GM12878 (cell line): ENCODE measurements at regions not wholly inside any gene's neighbourhood (a gene's known extent, or its start where the extent isn't known, plus 50 kb on each side); places are given as distances from the start of the nearest gene placed in this dataset.

ENCODE experiments used
- ATAC-seq: fragments of 200-7000 bp; cut with Tn5 transposase; 3 replicates; pipeline ENCODE4 v1.9.1; 2020; ENCODE audit warnings: mild to moderate bottlenecking, moderate library complexity
- BruUV-seq: library from RNA; stranded (reverse); fragments of 400-500 nt; replicated peaks from 2 replicates; lab custom pipeline; 2021; lab: Mats Ljungman, UMichigan
- CTCF ChIA-PET: fragments of 300-600 bp; sonication (Branson Sonifier 250); formaldehyde crosslinking; extraction: SDS; loops from one replicate; lab custom pipeline; 2021; ENCODE audit warnings: inconsistent platforms; lab: Yijun Ruan, JAX
- POLR2A ChIA-PET: fragments of 350-600 bp; formaldehyde crosslinking; extraction: SDS; loops from one replicate; lab custom pipeline; 2021; ENCODE audit warnings: inconsistent platforms; lab: Charles Lee
- RAD21 ChIA-PET: fragments of 300-600 bp; sonication (Branson Sonifier 250); formaldehyde crosslinking; loops from one replicate; lab custom pipeline; 2023; ENCODE audit warnings: antibody characterized with exemption; ENCODE audit not compliant: unreplicated experiment; lab: Charles Lee
- SMC1A ChIA-PET: fragments of 300-600 bp; sonication (Branson Sonifier 250); formaldehyde crosslinking; loops from one replicate; lab custom pipeline; 2023; ENCODE audit not compliant: unreplicated experiment, uncharacterized antibody; lab: Charles Lee
- DNase-seq: peaks from one replicate; pipeline ENCODE4 v3.0.0-alpha.2; 2011; ENCODE audit warnings: low read depth, low spot score
- FAIRE-seq: peaks from 3 replicates; lab custom pipeline; 2011; peaks lifted over from hg19 to GRCh38; lab: Jason Lieb, UNC
- H2AFZ ChIP-seq: 2 replicates; pipeline ENCODE4 v1.6.0; 2011; ENCODE audit warnings: low read depth, low read length, control low read depth; ENCODE audit not compliant: control insufficient read depth
- H3K27ac ChIP-seq: 2 replicates; pipeline ENCODE4 v1.5.1; 2011; ENCODE audit warnings: control low read depth; ENCODE audit not compliant: control insufficient read depth, insufficient read depth
- H3K27me3 ChIP-seq, 2 experiments: replicated peaks in 1 of 2; 2 replicates each; pipeline versions ENCODE4 v1.6.0 to v1.6.1; 2011; ENCODE audit warnings: low read length in 1 of 2; ENCODE audit not compliant: control insufficient read depth in 2 of 2, insufficient read depth in 2 of 2
- H3K36me3 ChIP-seq, 2 experiments: 2 replicates each; pipeline ENCODE4 v1.5.1; 2011; ENCODE audit warnings: low read length in 1 of 2; ENCODE audit not compliant: control insufficient read depth in 2 of 2, insufficient read depth in 2 of 2
- H3K4me1 ChIP-seq: 2 replicates; pipeline ENCODE4 v1.6.1; 2011; ENCODE audit warnings: mild to moderate bottlenecking, low read length, moderate library complexity, mixed read lengths; ENCODE audit not compliant: control insufficient read depth, insufficient read depth
- H3K4me2 ChIP-seq: 2 replicates; pipeline ENCODE4 v1.6.0; 2011; ENCODE audit warnings: control low read depth; ENCODE audit not compliant: control insufficient read depth, insufficient read depth
- H3K4me3 ChIP-seq: fragments of 200-600 bp; sonication (generic); 2 replicates; pipeline ENCODE4 v1.5.1; 2016
- H3K79me2 ChIP-seq: 2 replicates; pipeline ENCODE4 v1.6.0; 2011; ENCODE audit warnings: low read length; ENCODE audit not compliant: control insufficient read depth, insufficient read depth
- H3K9ac ChIP-seq: 2 replicates; pipeline ENCODE4 v1.8.0; 2011; ENCODE audit warnings: low read length, control low read depth, mixed read lengths; ENCODE audit not compliant: control insufficient read depth, insufficient read depth
- H3K9me3 ChIP-seq: replicated peaks from 3 replicates; pipeline ENCODE4 v1.5.1; 2011; ENCODE audit warnings: mild to moderate bottlenecking, low read length; ENCODE audit not compliant: control insufficient read depth, insufficient read depth
- H4K20me1 ChIP-seq: 2 replicates; pipeline ENCODE4 v1.6.0; 2011; ENCODE audit not compliant: control insufficient read depth, insufficient read depth
- BACH1 ChIP-seq: fragments of 450-650 bp; IDR thresholded peaks from 2 replicates; pipeline ENCODE4 v1.6.1; 2017; ENCODE audit warnings: mild to moderate bottlenecking, borderline replicate concordance
- GABPA ChIP-seq: IDR thresholded peaks from 2 replicates; pipeline ENCODE4 v1.6.1; 2014; ENCODE audit warnings: antibody characterized with exemption, low read depth, mild to moderate bottlenecking, inconsistent platforms
- IKZF2 ChIP-seq, 2 experiments: fragments of 450-650 bp; IDR thresholded peaks; 2 replicates each; pipeline ENCODE4 v1.6.1; 2017; ENCODE audit warnings: mild to moderate bottlenecking in 2 of 2, moderate library complexity in 2 of 2
- JUND ChIP-seq: IDR thresholded peaks from 2 replicates; pipeline ENCODE4 v1.6.1; 2012; ENCODE audit warnings: low read depth, mild to moderate bottlenecking, low read length, improper control_type of control experiment, moderate library complexity
- KDM1A ChIP-seq: fragments of 200-600 bp; sonication (generic); IDR thresholded peaks from 2 replicates; pipeline ENCODE4 v1.6.1; 2016; ENCODE audit warnings: borderline replicate concordance
- MEF2A ChIP-seq: IDR thresholded peaks from 2 replicates; pipeline ENCODE4 v1.6.1; 2011; ENCODE audit warnings: low read depth, mild to moderate bottlenecking, low read length, moderate library complexity; ENCODE audit not compliant: insufficient read depth
- NFXL1 ChIP-seq: fragments of 450-650 bp; IDR thresholded peaks from 2 replicates; pipeline ENCODE4 v1.6.1; 2017; ENCODE audit warnings: antibody characterized with exemption, mild to moderate bottlenecking, borderline replicate concordance
- NKRF ChIP-seq: fragments of 450-650 bp; conservative IDR thresholded peaks from 2 replicates; pipeline ENCODE4 v1.6.1; 2017; ENCODE audit warnings: mild to moderate bottlenecking, moderate library complexity
- RCOR1 ChIP-seq: conservative IDR thresholded peaks from 2 replicates; pipeline ENCODE4 v1.6.1; 2012; ENCODE audit warnings: low read depth, low read length, improper control_type of control experiment
- REST ChIP-seq: IDR thresholded peaks from 2 replicates; pipeline ENCODE4 v1.6.1; 2012; ENCODE audit warnings: mild to moderate bottlenecking, low read depth, low read length
- RUNX3 ChIP-seq: IDR thresholded peaks from 2 replicates; pipeline ENCODE4 v1.6.1; 2012; ENCODE audit warnings: low read length, inconsistent platforms
- WGBS: methylation state at CpG from one replicate; pipeline ENCODE4 v1.1.6; 2016; ENCODE audit warnings: low lambda C conversion rate; ENCODE audit not compliant: insufficient replicate concordance, insufficient coverage; ENCODE audit errors: missing lambda C conversion rate; 5-methylcytosine and 5-hydroxymethylcytosine counted together
- in situ Hi-C: fragments of 300-500 bp; cut with MboI; formaldehyde crosslinking; loops from 9 replicates; pipeline ENCODE4 v1.14.3; 2018; ENCODE audit warnings: mixed read lengths
- intact Hi-C: fragments of 100-400 bp; cut with micrococcal nuclease; formaldehyde crosslinking; loops from one replicate; pipeline ENCODE4 v1.14.2; 2022; ENCODE audit not compliant: unreplicated experiment
- TF ChIP-seq, protein P1 (sequence below): fragments of 450-650 bp; formaldehyde crosslinking; IDR thresholded peaks from 2 replicates; pipeline ENCODE4 v1.4.0; 2020; ENCODE audit warnings: mild to moderate bottlenecking, moderate library complexity

DNA sequence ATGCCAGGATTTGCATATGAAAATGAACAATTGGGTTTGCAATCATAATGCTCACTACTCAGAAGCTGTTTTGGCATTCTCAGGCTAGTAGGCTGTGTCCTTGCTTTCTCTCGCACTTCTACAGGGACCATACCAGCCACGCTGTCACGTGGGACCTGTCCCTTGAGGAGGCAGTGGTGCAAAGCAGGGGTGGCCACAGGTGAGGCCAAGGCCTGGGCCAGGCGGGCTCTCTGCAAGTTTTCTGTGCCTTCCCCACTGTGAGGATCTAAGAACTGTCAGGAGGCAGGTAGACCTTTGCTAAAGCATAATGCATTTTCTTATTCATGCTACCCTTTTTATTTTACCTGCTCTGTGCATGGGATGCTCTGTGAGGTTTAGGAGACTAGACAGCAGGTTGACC, 89.4 kb upstream of the IRS2 start (continued):
- TF ChIP-seq KDM1A: no peak
- TF ChIP-seq BACH1: no peak
- no peak for TF ChIP-seq REST
- TF ChIP-seq NFXL1: no peak

- ATAC-seq: no peak
- intact Hi-C loops: no loop called here
- CTCF ChIA-PET: no interaction called here
- Histone ChIP-seq H4K20me1 (no peaks in the 10 kb centered on the region), H3K9me3 (no peaks in the 10 kb centered on the region), H3K9ac (no peak overlapping the region), H2AFZ (no peak overlapping the region), H3K4me3 (no peak overlapping the region), H3K27me3 (peaks cover 0 to 1% of the 10 kb centered on the region in 2 experiments; a peak in 1 of 4 replicates), H3K36me3 (no peaks in the 10 kb centered on the region), H3K27ac (no peak overlapping the region), H3K4me2 (no peak overlapping the region), H3K79me2 (no peaks in the 10 kb centered on the region), H3K4me1 (no peaks in the 10 kb centered on the region)
- BruUV-seq: no TSS peak
- RAD21 ChIA-PET: no interaction called here
- FAIRE-seq: no peak
- in situ Hi-C loops: no loop called here
- WGBS: 12% methylated on average over 6 of the region's 6 CpGs
- SMC1A ChIA-PET: no interaction called here
- POLR2A ChIA-PET: no interaction called here
- no peak for DNase-seq
- TF ChIP-seq, protein P1, sequence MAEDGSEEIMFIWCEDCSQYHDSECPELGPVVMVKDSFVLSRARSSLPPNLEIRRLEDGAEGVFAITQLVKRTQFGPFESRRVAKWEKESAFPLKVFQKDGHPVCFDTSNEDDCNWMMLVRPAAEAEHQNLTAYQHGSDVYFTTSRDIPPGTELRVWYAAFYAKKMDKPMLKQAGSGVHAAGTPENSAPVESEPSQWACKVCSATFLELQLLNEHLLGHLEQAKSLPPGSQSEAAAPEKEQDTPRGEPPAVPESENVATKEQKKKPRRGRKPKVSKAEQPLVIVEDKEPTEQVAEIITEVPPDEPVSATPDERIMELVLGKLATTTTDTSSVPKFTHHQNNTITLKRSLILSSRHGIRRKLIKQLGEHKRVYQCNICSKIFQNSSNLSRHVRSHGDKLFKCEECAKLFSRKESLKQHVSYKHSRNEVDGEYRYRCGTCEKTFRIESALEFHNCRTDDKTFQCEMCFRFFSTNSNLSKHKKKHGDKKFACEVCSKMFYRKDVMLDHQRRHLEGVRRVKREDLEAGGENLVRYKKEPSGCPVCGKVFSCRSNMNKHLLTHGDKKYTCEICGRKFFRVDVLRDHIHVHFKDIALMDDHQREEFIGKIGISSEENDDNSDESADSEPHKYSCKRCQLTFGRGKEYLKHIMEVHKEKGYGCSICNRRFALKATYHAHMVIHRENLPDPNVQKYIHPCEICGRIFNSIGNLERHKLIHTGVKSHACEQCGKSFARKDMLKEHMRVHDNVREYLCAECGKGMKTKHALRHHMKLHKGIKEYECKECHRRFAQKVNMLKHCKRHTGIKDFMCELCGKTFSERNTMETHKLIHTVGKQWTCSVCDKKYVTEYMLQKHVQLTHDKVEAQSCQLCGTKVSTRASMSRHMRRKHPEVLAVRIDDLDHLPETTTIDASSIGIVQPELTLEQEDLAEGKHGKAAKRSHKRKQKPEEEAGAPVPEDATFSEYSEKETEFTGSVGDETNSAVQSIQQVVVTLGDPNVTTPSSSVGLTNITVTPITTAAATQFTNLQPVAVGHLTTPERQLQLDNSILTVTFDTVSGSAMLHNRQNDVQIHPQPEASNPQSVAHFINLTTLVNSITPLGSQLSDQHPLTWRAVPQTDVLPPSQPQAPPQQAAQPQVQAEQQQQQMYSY (CRISPR knock-in tag): no peak
- TF ChIP-seq RUNX3: no peak
- TF ChIP-seq GABPA: no peak
- no peak for TF ChIP-seq NKRF
- no peak for TF ChIP-seq IKZF2 (IDR thresholded peaks at IDR 0.05)
- TF ChIP-seq RCOR1: no peak
- TF ChIP-seq JUND: no peak
- TF ChIP-seq MEF2A: no peak
These were observed 88.4 kb upstream of the IRS2 start for GRCh38 chr13:109874484-109875454.
